Keratinocyte (primary cell): ENCODE measurements at regions not wholly inside any gene's neighbourhood (a gene's known extent, or its start where the extent isn't known, plus 50 kb on each side); places are given as distances from the start of the nearest gene placed in this dataset.

Experiments
- DNase-seq: peaks from one replicate; pipeline ENCODE4 v3.0.0-alpha.2; 2011; ENCODE audit warnings: low read depth, missing footprints, low spot score
- FAIRE-seq: peaks from 2 replicates; lab custom pipeline; 2011; peaks lifted over from hg19 to GRCh38; lab: Jason Lieb, UNC
- H2AFZ ChIP-seq: 2 replicates; pipeline ENCODE4 v1.6.0; 2012; ENCODE audit warnings: low read length, control low read depth, inconsistent platforms; ENCODE audit not compliant: control insufficient read depth
- H3K27ac ChIP-seq: 2 replicates; pipeline ENCODE4 v1.5.1; 2011; ENCODE audit warnings: low read length; ENCODE audit not compliant: control insufficient read depth, insufficient read depth
- H3K27me3 ChIP-seq: 3 replicates; pipeline ENCODE4 v1.6.0; 2011; ENCODE audit warnings: low read length; ENCODE audit not compliant: control insufficient read depth, insufficient read depth; ENCODE audit errors: extremely low read depth
- H3K36me3 ChIP-seq, 2 experiments: 2 replicates in 1 of 2; 3 replicates in 1 of 2; pipeline ENCODE4 v1.5.1; 2011; ENCODE audit warnings: low read length in 2 of 2, mild to moderate bottlenecking in 1 of 2; ENCODE audit not compliant: control insufficient read depth in 2 of 2, insufficient read depth in 2 of 2; ENCODE audit errors: extremely low read depth in 1 of 2
- H3K4me1 ChIP-seq: 3 replicates; pipeline ENCODE4 v1.5.1; 2011; ENCODE audit warnings: low read length; ENCODE audit not compliant: control insufficient read depth, insufficient read depth; ENCODE audit errors: extremely low read depth
- H3K4me2 ChIP-seq: 3 replicates; pipeline ENCODE4 v1.6.0; 2011; ENCODE audit warnings: low read depth, low read length; ENCODE audit not compliant: control insufficient read depth, insufficient read depth; ENCODE audit errors: extremely low read depth
- H3K4me3 ChIP-seq, 3 experiments: fragments of 200-600 bp in 1 of 3; sonication (generic) in 1 of 3; 2 replicates in 2 of 3; 3 replicates in 1 of 3; pipeline ENCODE4 v1.5.1; 2011 to 2016; ENCODE audit warnings: low read length in 3 of 3, mild to moderate bottlenecking in 3 of 3, control low read depth in 2 of 3, inconsistent platforms in 1 of 3, low read depth in 1 of 3, mixed read lengths in 1 of 3, mixed run types in 1 of 3, moderate library complexity in 1 of 3; ENCODE audit not compliant: control insufficient read depth in 2 of 3, insufficient read depth in 2 of 3; ENCODE audit errors: extremely low read depth in 1 of 3
- H3K79me2 ChIP-seq: 2 replicates; pipeline ENCODE4 v1.6.0; 2012; ENCODE audit warnings: low read length; ENCODE audit not compliant: control insufficient read depth, insufficient read depth
- H3K9ac ChIP-seq: 3 replicates; pipeline ENCODE4 v1.6.0; 2011; ENCODE audit warnings: low read length; ENCODE audit not compliant: control insufficient read depth, insufficient read depth; ENCODE audit errors: extremely low read depth
- H3K9me1 ChIP-seq: 3 replicates; pipeline ENCODE4 v1.6.0; 2011; ENCODE audit warnings: low read length; ENCODE audit not compliant: control insufficient read depth, insufficient read depth; ENCODE audit errors: extremely low read depth
- H3K9me3 ChIP-seq: 2 replicates; pipeline ENCODE4 v1.5.1; 2012; ENCODE audit warnings: low read depth, low read length; ENCODE audit not compliant: control insufficient read depth
- H4K20me1 ChIP-seq: 3 replicates; pipeline ENCODE4 v1.6.0; 2011; ENCODE audit warnings: low read length; ENCODE audit not compliant: control insufficient read depth, insufficient read depth; ENCODE audit errors: extremely low read depth
- CTCF ChIP-seq, 3 experiments: IDR thresholded peaks in 1 of 3; conservative IDR thresholded peaks in 1 of 3; optimal IDR thresholded peaks in 1 of 3; 2 replicates in 2 of 3; 3 replicates in 1 of 3; pipeline versions ENCODE3 to v1.5.1; 2011; ENCODE audit warnings: low read length in 3 of 3, mild to moderate bottlenecking in 3 of 3, moderate library complexity in 2 of 3, control low read depth in 1 of 3, inconsistent platforms in 1 of 3; ENCODE audit not compliant: insufficient read depth in 2 of 3; ENCODE audit errors: extremely low read depth in 1 of 3
- EZH2 ChIP-seq: IDR thresholded peaks from one replicate; pipeline ENCODE4 v1.6.1; 2012; ENCODE audit warnings: inconsistent platforms, mild to moderate bottlenecking, low read length, moderate library complexity
- dilution Hi-C: fragments of 300-500 bp; cut with MboI; formaldehyde crosslinking; loops from one replicate; pipeline ENCODE4 v1.7.0; 2020; ENCODE audit warnings: low sequenced_read_pairs; ENCODE audit not compliant: extremely low pct_ligation_motif_present

GRCh38 chr5:89583534-89583933, 700.5 kb upstream of the MEF2C start:
- H3K9me1 ChIP-seq = no peaks in the 10 kb centered on the region
- H3K27me3 ChIP-seq = no peaks in the 10 kb centered on the region
- peaks cover 16% of the 10 kb centered on the region for H3K4me1 ChIP-seq
- DNase-seq (no peak), FAIRE-seq (peak; percentile 60)
- no peaks in the 10 kb centered on the region for H4K20me1 ChIP-seq
- no peak overlapping the region for H3K4me3 ChIP-seq
- peak overlapping the region; percentile 34 for H3K27ac ChIP-seq
- no peak overlapping the region for H3K9ac ChIP-seq
- TF ChIP-seq EZH2 (no peak), CTCF (optimal IDR thresholded peaks at IDR 0.05 in 1 of 3, IDR thresholded peaks at IDR 0.05 in 1 of 3, conservative IDR thresholded peaks at IDR 0.05 in 1 of 3; ENCODE audit: extremely low read depth in 1 of 3, insufficient read depth in 2 of 3, low read length in 3 of 3) (no peak)
- no peaks in the 10 kb centered on the region for H3K36me3 ChIP-seq
- no peak overlapping the region for H3K4me2 ChIP-seq
- no peaks in the 10 kb centered on the region for H3K79me2 ChIP-seq
- H2AFZ ChIP-seq = peak overlapping the region; percentile 27
- dilution Hi-C loops = no loop called here
- no peaks in the 10 kb centered on the region for H3K9me3 ChIP-seq

DNA sequence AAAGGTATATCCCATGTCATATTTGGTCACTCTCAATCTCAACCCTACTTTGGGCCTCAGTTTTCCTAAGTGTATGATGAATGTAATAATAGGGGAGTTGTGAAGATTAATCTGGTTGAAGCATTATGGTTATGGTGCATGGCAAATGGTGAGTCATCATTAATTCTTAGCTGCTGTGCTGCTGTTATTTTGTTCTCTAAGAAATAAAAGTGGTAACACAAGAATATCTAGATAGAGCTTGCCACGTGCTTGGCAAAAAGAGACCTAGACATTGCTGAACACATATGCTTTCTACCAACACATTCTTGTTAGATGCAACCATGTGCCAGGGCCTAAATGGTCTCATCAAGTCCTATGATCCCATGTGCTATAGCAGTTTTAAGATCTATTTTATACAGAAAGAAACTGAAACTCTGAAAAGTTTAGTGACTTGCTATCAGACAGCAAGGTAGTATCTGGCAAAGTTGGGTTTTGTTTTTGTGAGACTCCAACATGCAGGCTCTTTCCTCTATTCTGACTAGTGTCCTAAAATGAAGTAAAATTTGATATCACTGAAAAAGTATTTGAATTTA, 699.9 kb upstream of the MEF2C start:
- H4K20me1 ChIP-seq = no peaks in the 10 kb centered on the region
- no peaks in the 10 kb centered on the region for H3K9me3 ChIP-seq
- TF ChIP-seq CTCF (optimal IDR thresholded peaks at IDR 0.05 in 1 of 3, IDR thresholded peaks at IDR 0.05 in 1 of 3, conservative IDR thresholded peaks at IDR 0.05 in 1 of 3; ENCODE audit: extremely low read depth in 1 of 3, insufficient read depth in 2 of 3, low read length in 3 of 3) (no peak), EZH2 (no peak)
- DNase-seq (peak; percentile 5), FAIRE-seq (no peak)
- no peaks in the 10 kb centered on the region for H3K36me3 ChIP-seq
- H3K27me3 ChIP-seq = no peaks in the 10 kb centered on the region
- H3K27ac ChIP-seq = no peak overlapping the region
- no peak overlapping the region for H3K9ac ChIP-seq
- H3K9me1 ChIP-seq = no peaks in the 10 kb centered on the region
- H3K4me3 ChIP-seq = no peak overlapping the region
- no peaks in the 10 kb centered on the region for H3K79me2 ChIP-seq
- H3K4me2 ChIP-seq = no peak overlapping the region
- dilution Hi-C loops = no loop called here
- no peak overlapping the region for H2AFZ ChIP-seq
- H3K4me1 ChIP-seq = peaks cover 16% of the 10 kb centered on the region
